Peyer's patch (tissue), 4 donors: ENCODE measurements at regions not wholly inside any gene's neighbourhood (a gene's known extent, or its start where the extent isn't known, plus 50 kb on each side); places are given as distances from the start of the nearest gene placed in this dataset.
A peak's percentile ranks its signal among the peaks of the same experiment; 100 is the strongest.
"Not testable (repeated sequence)": the region's sequence is repeated elsewhere in the genome, so short reads cannot be mapped to it uniquely, and the experiment has no call there.

Experiments used
- DNase-seq, 3 donors: peaks; one replicate each; pipeline ENCODE4 v3.0.0-alpha.2; 2017 to 2019
- H3K27ac ChIP-seq, 4 donors: fragments of 200-600 bp; sonication (generic); one replicate each; pipeline ENCODE4 v1.5.1; 2016 to 2019
- H3K27me3 ChIP-seq, 2 donors: fragments of 200-600 bp; sonication (generic); one replicate each; pipeline ENCODE4 v1.5.1; 2019
- H3K36me3 ChIP-seq, 3 donors: fragments of 200-600 bp; sonication (generic); one replicate each; pipeline ENCODE4 v1.5.1; 2016 to 2019
- H3K4me1 ChIP-seq, 4 donors: fragments of 200-600 bp; sonication (generic); one replicate each; pipeline ENCODE4 v1.5.1; 2016 to 2019
- H3K4me3 ChIP-seq, 4 donors: fragments of 200-600 bp; sonication (generic); 1 replicate in 3 of 4; 2 replicates in 1 of 4; pipeline ENCODE4 v1.5.1; 2016 to 2019; ENCODE audit warnings: mild to moderate bottlenecking in 1 of 4
- H3K9me3 ChIP-seq, 4 donors: fragments of 200-600 bp; sonication (generic); one replicate each; pipeline ENCODE4 v1.5.1; 2016 to 2019; ENCODE audit warnings: mild to moderate bottlenecking in 1 of 4
- CTCF ChIP-seq, 6 experiments: fragments of 450-650 bp in 4 of 6; fragments of 200-600 bp in 2 of 6; sonication (generic) in 1 of 6; IDR thresholded peaks; one replicate each; pipeline ENCODE4 v1.5.1; 2017 to 2019; ENCODE audit warnings: antibody characterized with exemption in 6 of 6, mild to moderate bottlenecking in 3 of 6, moderate library complexity in 1 of 6
- POLR2A ChIP-seq, 2 donors: fragments of 450-650 bp; IDR thresholded peaks; one replicate each; pipeline ENCODE4 v1.5.1; 2017; ENCODE audit warnings: antibody characterized with exemption in 2 of 2, mild to moderate bottlenecking in 2 of 2, moderate library complexity in 2 of 2

GRCh38 chr7:113179313-113179712 lies 61.0 kb upstream of the SMIM30 start:
- DNase-seq = peak in 1 of 3 donors; percentile 48
- TF ChIP-seq CTCF (IDR thresholded peaks at IDR 0.05) (no peak), POLR2A (IDR thresholded peaks at IDR 0.05) (no peak)
- Histone ChIP-seq H3K4me3 (no peak overlapping the region), H3K9me3 (no peaks in the 10 kb centered on the region), H3K36me3 (no peaks in the 10 kb centered on the region), H3K4me1 (no peaks in the 10 kb centered on the region), H3K27ac (no peak overlapping the region), H3K27me3 (no peaks in the 10 kb centered on the region)

- Histone ChIP-seq H3K36me3 (no peaks in the 10 kb centered on the region), H3K4me1 (no peaks in the 10 kb centered on the region)
Measured at GRCh38 chr7:113176836-113177235, 58.5 kb upstream of the SMIM30 start.

GRCh38 chr7:113176180-113176579 lies 57.8 kb upstream of the SMIM30 start:
- H3K27ac ChIP-seq, H3K9me3 ChIP-seq, DNase-seq, H3K27me3 ChIP-seq, H3K4me3 ChIP-seq, H3K36me3 ChIP-seq, H3K4me1 ChIP-seq: not testable (repeated sequence)

More at GRCh38 chr7:113176836-113177235, 58.5 kb upstream of the SMIM30 start:
- Histone ChIP-seq H3K27me3 (no peaks in the 10 kb centered on the region), H3K9me3 (no peaks in the 10 kb centered on the region), H3K27ac (no peak overlapping the region), H3K4me3 (no peak overlapping the region)
- DNase-seq = no peak
- TF ChIP-seq POLR2A (IDR thresholded peaks at IDR 0.05) = no peak

- H3K27ac ChIP-seq = no peak overlapping the region
Measured at GRCh38 chr7:113175525-113176104, 57.3 kb upstream of the SMIM30 start.

GRCh38 chr7:113172726-113173125 lies 54.4 kb upstream of the SMIM30 start:
- H3K4me1 ChIP-seq = no peaks in the 10 kb centered on the region
- H3K27ac ChIP-seq = no peak overlapping the region
- H3K27me3 ChIP-seq = no peaks in the 10 kb centered on the region
- no peaks in the 10 kb centered on the region for H3K9me3 ChIP-seq
- DNase-seq = no peak
- no peaks in the 10 kb centered on the region for H3K36me3 ChIP-seq
- no peak overlapping the region for H3K4me3 ChIP-seq
- TF ChIP-seq CTCF (IDR thresholded peaks at IDR 0.05) (no peak), POLR2A (IDR thresholded peaks at IDR 0.05) (no peak)

More at GRCh38 chr7:113175525-113176104, 57.3 kb upstream of the SMIM30 start:
- Histone ChIP-seq H3K9me3 (no peaks in the 10 kb centered on the region), H3K4me3 (no peak overlapping the region), H3K27me3 (no peaks in the 10 kb centered on the region), H3K36me3 (no peaks in the 10 kb centered on the region), H3K4me1 (no peaks in the 10 kb centered on the region)
- no peak for TF ChIP-seq CTCF (IDR thresholded peaks at IDR 0.05)
- no peak for DNase-seq

GRCh38 chr7:113170591-113170990 lies 52.2 kb upstream of the SMIM30 start:
- Histone ChIP-seq H3K27ac (no peak overlapping the region), H3K27me3 (no peaks in the 10 kb centered on the region), H3K4me3 (no peak overlapping the region), H3K4me1 (no peaks in the 10 kb centered on the region), H3K36me3 (no peaks in the 10 kb centered on the region), H3K9me3 (no peaks in the 10 kb centered on the region)
- TF ChIP-seq CTCF (IDR thresholded peaks at IDR 0.05) (no peak), POLR2A (IDR thresholded peaks at IDR 0.05) (no peak)
- no peak for DNase-seq
